ENCODE measurements at regions not wholly inside any gene's neighbourhood (a gene's known extent, or its start where the extent isn't known, plus 50 kb on each side); places are given as distances from the start of the nearest gene placed in this dataset.

GRCh38 chr13:78997902-78998629 is 339.1 kb upstream of the OBI1 start:
- DNase-seq (ENCODE audit: low read depth, low spot score) = no peak
- no peak for TF ChIP-seq CTCF (IDR thresholded peaks at IDR 0.05; ENCODE audit: low read depth, low read length)
- H3K4me3 ChIP-seq (ENCODE audit: low read depth, low read length) = no peak overlapping the region
- in situ Hi-C loops (cut with HindIII; ENCODE audit: low sequenced_read_pairs) = no loop called here

- TF ChIP-seq CTCF (IDR thresholded peaks at IDR 0.05; ENCODE audit: low read depth, low read length) = no peak
- DNase-seq (ENCODE audit: low read depth, low spot score) = no peak
Measured at GRCh38 chr13:78993792-78994191, 334.8 kb upstream of the OBI1 start.

GRCh38 chr13:78981913-78982312 is 323.0 kb upstream of the OBI1 start:
- no peak overlapping the region for H3K4me3 ChIP-seq (ENCODE audit: low read depth, low read length)
- no peak for TF ChIP-seq CTCF (IDR thresholded peaks at IDR 0.05; ENCODE audit: low read depth, low read length)
- in situ Hi-C loops (cut with HindIII; ENCODE audit: low sequenced_read_pairs) = no loop called here
- no peak for DNase-seq (ENCODE audit: low read depth, low spot score)

More at GRCh38 chr13:78993792-78994191, 334.8 kb upstream of the OBI1 start:
- in situ Hi-C loops (cut with HindIII; ENCODE audit: low sequenced_read_pairs) = no loop called here
- no peak overlapping the region for H3K4me3 ChIP-seq (ENCODE audit: low read depth, low read length)

- no peak for TF ChIP-seq CTCF (IDR thresholded peaks at IDR 0.05; ENCODE audit: low read depth, low read length)
- no peak overlapping the region for H3K4me3 ChIP-seq (ENCODE audit: low read depth, low read length)
- DNase-seq (ENCODE audit: low read depth, low spot score) = no peak
- in situ Hi-C loops (cut with HindIII; ENCODE audit: low sequenced_read_pairs) = no loop called here
Measured at GRCh38 chr13:78979349-78979748, 320.4 kb upstream of the OBI1 start.

DNA sequence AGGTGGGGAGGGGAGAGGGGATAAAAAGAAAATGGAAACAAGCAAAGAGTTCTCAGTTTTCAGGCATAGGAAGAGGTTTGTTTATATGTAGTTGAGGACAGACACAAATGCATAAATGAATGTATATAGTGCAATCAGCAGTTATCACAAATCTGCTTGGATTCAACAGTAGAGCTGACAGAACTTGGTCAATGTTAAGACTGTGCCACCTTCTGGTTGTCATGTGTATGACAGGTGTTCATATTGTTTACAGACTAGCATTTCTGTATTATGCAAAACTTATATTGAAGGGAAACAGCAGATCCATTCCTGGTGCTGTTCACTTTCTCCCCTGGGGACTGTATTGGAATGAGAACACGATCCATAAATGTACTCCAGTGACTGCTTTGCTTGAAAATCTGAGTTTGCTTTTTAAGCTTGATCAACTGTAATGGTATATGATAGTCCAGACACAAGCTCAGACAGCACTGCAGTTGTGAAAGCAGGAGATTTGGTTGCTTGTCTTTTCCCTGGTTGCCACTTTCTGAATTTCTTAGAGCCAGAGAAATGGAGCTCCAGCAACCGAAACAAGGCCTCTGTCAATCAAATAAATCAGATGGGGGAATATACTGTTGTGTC is 319.5 kb upstream of the OBI1 start:
- H3K4me3 ChIP-seq (ENCODE audit: low read depth, low read length) = no peak overlapping the region
- DNase-seq (ENCODE audit: low read depth, low spot score) = peak; percentile 64
- peak; percentile 60 for TF ChIP-seq CTCF (IDR thresholded peaks at IDR 0.05; ENCODE audit: low read depth, low read length)
- in situ Hi-C loops (cut with HindIII; ENCODE audit: low sequenced_read_pairs) = no loop called here

DNA sequence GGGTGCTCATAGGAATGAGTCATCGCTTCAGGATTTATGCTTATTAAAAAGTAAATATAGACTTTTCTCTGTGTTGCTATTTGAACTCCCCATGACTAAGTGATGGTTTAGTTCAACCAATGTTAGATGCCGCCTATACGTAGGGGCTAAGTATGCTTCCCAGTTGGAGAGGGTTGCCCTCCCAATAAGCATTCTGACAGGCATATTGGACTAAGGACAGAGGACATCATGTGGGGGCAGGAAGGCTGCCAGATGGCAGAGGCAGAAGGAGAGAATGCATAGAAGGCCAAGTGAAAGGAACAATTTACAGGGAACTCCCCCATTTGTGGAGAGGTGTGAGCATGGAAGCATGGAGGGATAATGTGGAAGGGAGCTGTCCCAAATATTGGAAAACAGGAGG is 318.4 kb upstream of the OBI1 start:
- in situ Hi-C loops (cut with HindIII; ENCODE audit: low sequenced_read_pairs) = no loop called here
- H3K4me3 ChIP-seq (ENCODE audit: low read depth, low read length) = no peak overlapping the region
- DNase-seq (ENCODE audit: low read depth, low spot score) = no peak

More for the DNA sequence above, 318.4 kb upstream of the OBI1 start:
- TF ChIP-seq CTCF (IDR thresholded peaks at IDR 0.05; ENCODE audit: low read depth, low read length) = no peak

Data from astrocyte of the spinal cord (primary cell).